ENCODE measurements at regions not wholly inside any gene's neighbourhood (a gene's known extent, or its start where the extent isn't known, plus 50 kb on each side); places are given as distances from the start of the nearest gene placed in this dataset.

GRCh38 chr6:153216789-153217188, 85.7 kb upstream of the RGS17 start:
- TF ChIP-seq CTCF (IDR thresholded peaks at IDR 0.05): no peak
- no peak for TF ChIP-seq EP300 (IDR thresholded peaks at IDR 0.05)
- TF ChIP-seq POLR2A (IDR thresholded peaks at IDR 0.05): no peak
- no peak for TF ChIP-seq POLR2AphosphoS5 (IDR thresholded peaks at IDR 0.05)
